Keratinocyte (primary cell): ENCODE measurements at regions not wholly inside any gene's neighbourhood (a gene's known extent, or its start where the extent isn't known, plus 50 kb on each side); places are given as distances from the start of the nearest gene placed in this dataset.
"Not testable (repeated sequence)": the region's sequence is repeated elsewhere in the genome, so short reads cannot be mapped to it uniquely, and the experiment has no call there.

Experiments used
- DNase-seq: peaks from one replicate; pipeline ENCODE4 v3.0.0-alpha.2; 2011; ENCODE audit warnings: low read depth, missing footprints, low spot score
- FAIRE-seq: peaks from 2 replicates; lab custom pipeline; 2011; peaks lifted over from hg19 to GRCh38; lab: Jason Lieb, UNC
- H2AFZ ChIP-seq: 2 replicates; pipeline ENCODE4 v1.6.0; 2012; ENCODE audit warnings: low read length, control low read depth, inconsistent platforms; ENCODE audit not compliant: control insufficient read depth
- H3K27ac ChIP-seq: 2 replicates; pipeline ENCODE4 v1.5.1; 2011; ENCODE audit warnings: low read length; ENCODE audit not compliant: control insufficient read depth, insufficient read depth
- H3K27me3 ChIP-seq: 3 replicates; pipeline ENCODE4 v1.6.0; 2011; ENCODE audit warnings: low read length; ENCODE audit not compliant: control insufficient read depth, insufficient read depth; ENCODE audit errors: extremely low read depth
- H3K36me3 ChIP-seq, 2 experiments: 2 replicates in 1 of 2; 3 replicates in 1 of 2; pipeline ENCODE4 v1.5.1; 2011; ENCODE audit warnings: low read length in 2 of 2, mild to moderate bottlenecking in 1 of 2; ENCODE audit not compliant: control insufficient read depth in 2 of 2, insufficient read depth in 2 of 2; ENCODE audit errors: extremely low read depth in 1 of 2
- H3K4me1 ChIP-seq: 3 replicates; pipeline ENCODE4 v1.5.1; 2011; ENCODE audit warnings: low read length; ENCODE audit not compliant: control insufficient read depth, insufficient read depth; ENCODE audit errors: extremely low read depth
- H3K4me2 ChIP-seq: 3 replicates; pipeline ENCODE4 v1.6.0; 2011; ENCODE audit warnings: low read depth, low read length; ENCODE audit not compliant: control insufficient read depth, insufficient read depth; ENCODE audit errors: extremely low read depth
- H3K4me3 ChIP-seq, 3 experiments: fragments of 200-600 bp in 1 of 3; sonication (generic) in 1 of 3; 2 replicates in 2 of 3; 3 replicates in 1 of 3; pipeline ENCODE4 v1.5.1; 2011 to 2016; ENCODE audit warnings: low read length in 3 of 3, mild to moderate bottlenecking in 3 of 3, control low read depth in 2 of 3, inconsistent platforms in 1 of 3, low read depth in 1 of 3, mixed read lengths in 1 of 3, mixed run types in 1 of 3, moderate library complexity in 1 of 3; ENCODE audit not compliant: control insufficient read depth in 2 of 3, insufficient read depth in 2 of 3; ENCODE audit errors: extremely low read depth in 1 of 3
- H3K79me2 ChIP-seq: 2 replicates; pipeline ENCODE4 v1.6.0; 2012; ENCODE audit warnings: low read length; ENCODE audit not compliant: control insufficient read depth, insufficient read depth
- H3K9ac ChIP-seq: 3 replicates; pipeline ENCODE4 v1.6.0; 2011; ENCODE audit warnings: low read length; ENCODE audit not compliant: control insufficient read depth, insufficient read depth; ENCODE audit errors: extremely low read depth
- H3K9me1 ChIP-seq: 3 replicates; pipeline ENCODE4 v1.6.0; 2011; ENCODE audit warnings: low read length; ENCODE audit not compliant: control insufficient read depth, insufficient read depth; ENCODE audit errors: extremely low read depth
- H3K9me3 ChIP-seq: 2 replicates; pipeline ENCODE4 v1.5.1; 2012; ENCODE audit warnings: low read depth, low read length; ENCODE audit not compliant: control insufficient read depth
- H4K20me1 ChIP-seq: 3 replicates; pipeline ENCODE4 v1.6.0; 2011; ENCODE audit warnings: low read length; ENCODE audit not compliant: control insufficient read depth, insufficient read depth; ENCODE audit errors: extremely low read depth
- EZH2 ChIP-seq: IDR thresholded peaks from one replicate; pipeline ENCODE4 v1.6.1; 2012; ENCODE audit warnings: inconsistent platforms, mild to moderate bottlenecking, low read length, moderate library complexity
- dilution Hi-C: fragments of 300-500 bp; cut with MboI; formaldehyde crosslinking; loops from one replicate; pipeline ENCODE4 v1.7.0; 2020; ENCODE audit warnings: low sequenced_read_pairs; ENCODE audit not compliant: extremely low pct_ligation_motif_present
- TF ChIP-seq, protein P1 (sequence below), 3 experiments: IDR thresholded peaks in 1 of 3; conservative IDR thresholded peaks in 1 of 3; optimal IDR thresholded peaks in 1 of 3; 2 replicates in 2 of 3; 3 replicates in 1 of 3; pipeline versions ENCODE3 to v1.5.1; 2011; ENCODE audit warnings: low read length in 3 of 3, mild to moderate bottlenecking in 3 of 3, moderate library complexity in 2 of 3, control low read depth in 1 of 3, inconsistent platforms in 1 of 3; ENCODE audit not compliant: insufficient read depth in 2 of 3; ENCODE audit errors: extremely low read depth in 1 of 3

DNA sequence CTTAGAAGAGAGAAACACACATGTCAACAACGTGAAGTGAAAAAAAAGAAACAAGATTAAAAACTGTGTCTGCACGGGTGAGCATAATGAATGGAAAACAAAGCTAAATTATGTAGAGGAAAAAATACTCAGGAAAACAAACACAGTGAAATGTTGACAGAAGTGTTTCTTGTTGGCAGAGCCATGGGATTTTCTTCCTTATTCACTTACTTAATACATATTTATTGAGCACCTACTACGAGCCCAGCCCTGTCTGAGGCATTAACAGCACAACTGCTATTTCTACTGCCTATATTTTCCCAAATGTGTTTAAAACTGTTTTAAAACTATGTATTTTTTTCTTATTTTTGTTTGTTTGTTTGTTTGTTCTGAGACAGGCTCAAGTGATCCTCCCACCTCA is 69.9 kb downstream of the DIO3 start:
- H3K4me2 ChIP-seq, result no peak overlapping the region
- H3K9ac ChIP-seq, result no peak overlapping the region
- H3K4me3 ChIP-seq, result no peak overlapping the region
- no peak for FAIRE-seq
- peaks cover 5% of the 10 kb centered on the region for H3K4me1 ChIP-seq
- dilution Hi-C loops, result no loop called here
- H4K20me1 ChIP-seq, result no peaks in the 10 kb centered on the region
- H3K27ac ChIP-seq, result no peak overlapping the region
- H3K27me3 ChIP-seq, result peaks cover 3% of the 10 kb centered on the region
- no peaks in the 10 kb centered on the region for H3K9me1 ChIP-seq
- no peaks in the 10 kb centered on the region for H3K9me3 ChIP-seq
- H3K36me3 ChIP-seq, result no peaks in the 10 kb centered on the region
- H3K79me2 ChIP-seq, result no peaks in the 10 kb centered on the region
- H2AFZ ChIP-seq, result no peak overlapping the region
- no peak for DNase-seq
- TF ChIP-seq, protein P1, sequence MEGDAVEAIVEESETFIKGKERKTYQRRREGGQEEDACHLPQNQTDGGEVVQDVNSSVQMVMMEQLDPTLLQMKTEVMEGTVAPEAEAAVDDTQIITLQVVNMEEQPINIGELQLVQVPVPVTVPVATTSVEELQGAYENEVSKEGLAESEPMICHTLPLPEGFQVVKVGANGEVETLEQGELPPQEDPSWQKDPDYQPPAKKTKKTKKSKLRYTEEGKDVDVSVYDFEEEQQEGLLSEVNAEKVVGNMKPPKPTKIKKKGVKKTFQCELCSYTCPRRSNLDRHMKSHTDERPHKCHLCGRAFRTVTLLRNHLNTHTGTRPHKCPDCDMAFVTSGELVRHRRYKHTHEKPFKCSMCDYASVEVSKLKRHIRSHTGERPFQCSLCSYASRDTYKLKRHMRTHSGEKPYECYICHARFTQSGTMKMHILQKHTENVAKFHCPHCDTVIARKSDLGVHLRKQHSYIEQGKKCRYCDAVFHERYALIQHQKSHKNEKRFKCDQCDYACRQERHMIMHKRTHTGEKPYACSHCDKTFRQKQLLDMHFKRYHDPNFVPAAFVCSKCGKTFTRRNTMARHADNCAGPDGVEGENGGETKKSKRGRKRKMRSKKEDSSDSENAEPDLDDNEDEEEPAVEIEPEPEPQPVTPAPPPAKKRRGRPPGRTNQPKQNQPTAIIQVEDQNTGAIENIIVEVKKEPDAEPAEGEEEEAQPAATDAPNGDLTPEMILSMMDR (optimal IDR thresholded peaks at IDR 0.05 in 1 of 3, IDR thresholded peaks at IDR 0.05 in 1 of 3, conservative IDR thresholded peaks at IDR 0.05 in 1 of 3; ENCODE audit: extremely low read depth in 1 of 3, insufficient read depth in 2 of 3, low read length in 3 of 3), result no peak
- TF ChIP-seq EZH2, result no peak

DNA sequence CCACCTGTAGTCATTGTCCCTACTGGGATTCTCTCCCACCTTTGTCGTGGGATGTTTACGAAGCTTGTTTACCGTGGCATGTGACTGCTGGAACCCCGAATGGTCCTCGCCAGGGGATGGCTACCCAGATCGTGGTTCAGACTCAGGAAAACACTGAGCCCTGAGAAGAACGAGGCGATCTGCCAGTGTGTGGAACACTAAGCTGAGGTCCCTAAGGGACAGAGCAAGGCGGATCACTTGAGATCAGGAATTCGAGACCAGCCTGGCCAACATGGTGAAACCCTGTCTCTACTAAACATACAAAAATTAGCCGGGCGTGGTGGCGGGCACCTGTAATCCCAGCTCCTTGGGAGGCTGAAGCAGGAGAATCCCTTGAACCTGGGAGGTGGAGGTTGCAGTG is 70.7 kb downstream of the DIO3 start:
- H3K27me3 ChIP-seq, H3K9me1 ChIP-seq, H3K9me3 ChIP-seq, H3K4me3 ChIP-seq, FAIRE-seq, dilution Hi-C loops, H3K36me3 ChIP-seq, H2AFZ ChIP-seq, H3K27ac ChIP-seq, H3K4me2 ChIP-seq, H3K9ac ChIP-seq, H3K79me2 ChIP-seq, H4K20me1 ChIP-seq, DNase-seq, H3K4me1 ChIP-seq: not testable (repeated sequence)

DNA sequence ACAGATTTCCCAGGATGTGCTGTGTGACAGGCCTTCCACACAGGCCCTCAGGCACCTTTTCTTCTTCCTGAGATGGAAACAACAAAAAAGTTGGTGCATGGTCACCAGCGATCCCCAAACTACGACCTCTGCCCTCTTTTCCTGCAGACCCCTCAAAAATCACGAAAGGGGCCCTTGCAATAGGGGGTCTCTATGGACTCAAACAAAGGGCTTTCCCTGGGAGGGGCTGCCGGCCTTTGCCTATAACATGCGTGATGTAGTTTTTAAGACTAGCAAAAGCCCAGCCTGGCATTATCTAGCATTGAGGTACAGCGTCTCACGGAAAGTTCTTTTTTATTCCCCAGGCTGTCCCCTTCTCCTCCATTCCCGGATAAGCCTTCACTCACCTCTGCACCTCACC is 71.2 kb downstream of the DIO3 start:
- FAIRE-seq, result no peak
- no peaks in the 10 kb centered on the region for H4K20me1 ChIP-seq
- dilution Hi-C loops, result no loop called here

More for the DNA sequence above, 71.2 kb downstream of the DIO3 start:
- Histone ChIP-seq H3K9me3 (no peaks in the 10 kb centered on the region), H3K4me3 (no peak overlapping the region), H3K27me3 (peaks cover 3% of the 10 kb centered on the region), H3K4me1 (peaks cover 5% of the 10 kb centered on the region), H2AFZ (no peak overlapping the region), H3K79me2 (no peaks in the 10 kb centered on the region), H3K36me3 (no peaks in the 10 kb centered on the region), H3K4me2 (no peak overlapping the region), H3K27ac (no peak overlapping the region), H3K9me1 (no peaks in the 10 kb centered on the region), H3K9ac (no peak overlapping the region)
- TF ChIP-seq, protein P1 (optimal IDR thresholded peaks at IDR 0.05 in 1 of 3, IDR thresholded peaks at IDR 0.05 in 1 of 3, conservative IDR thresholded peaks at IDR 0.05 in 1 of 3; ENCODE audit: extremely low read depth in 1 of 3, insufficient read depth in 2 of 3, low read length in 3 of 3), result no peak
- no peak for TF ChIP-seq EZH2
- DNase-seq, result no peak
